Left lung (tissue), 4 donors: ENCODE measurements at regions not wholly inside any gene's neighbourhood (a gene's known extent, or its start where the extent isn't known, plus 50 kb on each side); places are given as distances from the start of the nearest gene placed in this dataset.

Experiments used
- ATAC-seq: fragments of 200-7000 bp; cut with Tn5 transposase; one replicate; pipeline ENCODE4 v1.9.1; 2020; ENCODE audit warnings: moderate library complexity
- DNase-seq, 4 donors: peaks; one replicate each; pipeline ENCODE4 v3.0.0-alpha.2; 2013 to 2020
- H3K27ac ChIP-seq, 2 donors: fragments of 200-600 bp; sonication (generic) in 1 of 2; one replicate each; pipeline versions ENCODE4 v1.5.0 to v1.8.0; 2020 to 2021
- H3K27me3 ChIP-seq, 2 donors: fragments of 200-600 bp; sonication (generic) in 1 of 2; one replicate each; pipeline versions ENCODE4 v1.5.0 to v1.8.0; 2020 to 2021
- H3K36me3 ChIP-seq, 2 donors: fragments of 200-600 bp; sonication (generic) in 1 of 2; one replicate each; pipeline versions ENCODE4 v1.5.0 to v1.8.0; 2020 to 2021
- H3K4me1 ChIP-seq, 2 donors: fragments of 200-600 bp; one replicate each; pipeline ENCODE4 v1.8.0; 2021
- H3K4me3 ChIP-seq, 2 donors: fragments of 200-600 bp; sonication (generic) in 1 of 2; one replicate each; pipeline versions ENCODE4 v1.5.0 to v1.8.0; 2020 to 2021; ENCODE audit warnings: mild to moderate bottlenecking in 1 of 2
- H3K9me3 ChIP-seq, 2 donors: fragments of 200-600 bp; sonication (generic) in 1 of 2; one replicate each; pipeline versions ENCODE4 v1.5.0 to v1.8.0; 2020 to 2021
- intact Hi-C, 2 donors: fragments of 100-400 bp; cut with DNase I; formaldehyde crosslinking; loops; one replicate each; pipeline versions ENCODE4 v1.11.2 to v1.14.2; 2022
- TF ChIP-seq, protein P1 (sequence below), 2 donors: fragments of 200-600 bp; sonication (generic) in 1 of 2; IDR thresholded peaks; one replicate each; pipeline versions ENCODE4 v1.5.0 to v1.8.0; 2021; ENCODE audit warnings: antibody characterized with exemption in 2 of 2
- donor health status: DM: no; HTN: yes; CAD: no.
- donor health status: DM: no; HTN: no; CAD: no.

DNA sequence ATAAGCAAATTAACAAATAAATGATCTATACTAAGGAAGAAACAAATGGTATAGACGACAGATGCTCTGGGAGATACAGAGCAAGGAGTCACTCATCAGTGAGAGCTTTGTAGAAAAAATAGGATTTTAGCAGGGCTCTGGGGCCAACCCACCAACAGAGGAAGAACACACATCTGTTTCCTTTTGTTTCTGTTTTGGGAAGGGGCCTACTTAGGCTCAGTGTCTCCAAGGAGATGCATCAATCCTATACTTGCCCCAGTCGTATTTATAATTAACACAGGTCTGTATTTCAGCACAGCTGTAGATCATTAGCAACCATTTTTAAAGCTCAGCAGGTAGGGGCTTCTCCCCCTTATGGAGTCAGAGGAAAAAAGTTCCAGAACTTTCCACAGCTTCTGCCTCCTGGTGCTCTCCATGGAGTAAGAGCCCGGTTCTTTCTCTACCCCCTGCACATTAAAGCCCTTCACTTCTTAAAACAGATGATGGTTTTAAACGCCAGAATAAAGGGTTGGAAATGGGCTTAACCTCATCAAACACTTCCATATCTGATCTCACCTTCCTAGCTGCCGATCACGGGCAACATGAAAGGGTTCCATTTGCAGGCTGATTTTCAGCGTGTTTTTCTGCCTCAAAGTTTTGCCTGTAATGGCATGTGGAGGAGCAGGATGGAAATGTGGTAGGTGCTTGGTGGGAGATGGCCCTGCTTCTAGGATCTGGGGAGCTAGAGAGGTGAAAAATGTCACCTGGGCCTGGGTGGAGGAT is 291.7 kb downstream of the TCF7L2 start:
- intact Hi-C loops, result no loop called here
- Histone ChIP-seq H3K36me3 (no peaks in the 10 kb centered on the region), H3K27me3 (no peaks in the 10 kb centered on the region), H3K4me3 (no peak overlapping the region), H3K4me1 (no peaks in the 10 kb centered on the region), H3K27ac (no peak overlapping the region), H3K9me3 (no peaks in the 10 kb centered on the region)
- ATAC-seq (no peak), DNase-seq (no peak)
- TF ChIP-seq, protein P1, sequence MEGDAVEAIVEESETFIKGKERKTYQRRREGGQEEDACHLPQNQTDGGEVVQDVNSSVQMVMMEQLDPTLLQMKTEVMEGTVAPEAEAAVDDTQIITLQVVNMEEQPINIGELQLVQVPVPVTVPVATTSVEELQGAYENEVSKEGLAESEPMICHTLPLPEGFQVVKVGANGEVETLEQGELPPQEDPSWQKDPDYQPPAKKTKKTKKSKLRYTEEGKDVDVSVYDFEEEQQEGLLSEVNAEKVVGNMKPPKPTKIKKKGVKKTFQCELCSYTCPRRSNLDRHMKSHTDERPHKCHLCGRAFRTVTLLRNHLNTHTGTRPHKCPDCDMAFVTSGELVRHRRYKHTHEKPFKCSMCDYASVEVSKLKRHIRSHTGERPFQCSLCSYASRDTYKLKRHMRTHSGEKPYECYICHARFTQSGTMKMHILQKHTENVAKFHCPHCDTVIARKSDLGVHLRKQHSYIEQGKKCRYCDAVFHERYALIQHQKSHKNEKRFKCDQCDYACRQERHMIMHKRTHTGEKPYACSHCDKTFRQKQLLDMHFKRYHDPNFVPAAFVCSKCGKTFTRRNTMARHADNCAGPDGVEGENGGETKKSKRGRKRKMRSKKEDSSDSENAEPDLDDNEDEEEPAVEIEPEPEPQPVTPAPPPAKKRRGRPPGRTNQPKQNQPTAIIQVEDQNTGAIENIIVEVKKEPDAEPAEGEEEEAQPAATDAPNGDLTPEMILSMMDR (IDR thresholded peaks at IDR 0.05), result no peak

DNA sequence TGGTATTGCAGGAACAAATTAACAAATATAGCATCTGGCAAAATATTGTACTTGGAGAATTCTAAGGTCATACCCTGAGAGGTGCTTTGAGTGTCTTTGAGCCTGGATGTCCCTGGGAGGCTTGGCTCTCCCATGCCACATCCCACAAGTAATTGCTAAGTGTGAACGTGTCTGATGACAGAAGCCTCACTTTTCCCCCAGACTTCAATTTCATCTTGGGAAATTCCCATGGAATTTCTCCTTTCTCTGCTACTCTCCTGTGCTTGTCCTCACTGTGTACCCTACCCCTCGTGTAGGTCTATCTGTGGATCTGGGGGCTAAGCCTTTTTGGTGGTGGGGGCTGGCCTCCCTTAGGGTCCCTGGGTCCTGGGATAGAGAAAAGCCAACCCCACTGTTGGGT is 293.3 kb downstream of the TCF7L2 start:
- ATAC-seq, result no peak
- H3K4me1 ChIP-seq, result no peaks in the 10 kb centered on the region
- no peak for DNase-seq
- intact Hi-C loops, result no loop called here
- no peaks in the 10 kb centered on the region for H3K9me3 ChIP-seq
- no peaks in the 10 kb centered on the region for H3K27me3 ChIP-seq
- H3K27ac ChIP-seq, result no peak overlapping the region
- H3K4me3 ChIP-seq, result no peak overlapping the region
- TF ChIP-seq, protein P1 (IDR thresholded peaks at IDR 0.05), result no peak
- H3K36me3 ChIP-seq, result no peaks in the 10 kb centered on the region

DNA sequence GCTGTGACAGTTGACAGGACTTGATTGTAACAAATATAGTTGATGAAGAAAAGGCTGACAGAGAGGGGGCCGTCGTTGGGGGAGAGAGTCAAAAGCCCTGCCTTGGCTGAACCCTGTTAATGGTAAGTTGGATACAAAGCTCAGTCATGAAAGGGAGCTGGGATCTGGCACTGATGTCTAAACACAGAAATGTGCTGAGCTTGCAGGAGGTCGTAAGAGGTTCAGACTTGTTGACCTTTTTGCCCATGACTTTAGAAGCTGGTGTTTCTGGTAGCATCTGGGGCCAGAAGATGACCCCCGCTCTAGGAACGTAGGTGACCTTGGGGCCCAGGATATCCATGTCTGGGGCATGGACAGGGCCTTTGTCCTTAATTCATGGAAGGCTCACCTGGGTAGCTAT is 294.7 kb downstream of the TCF7L2 start:
- H3K4me3 ChIP-seq, result no peak overlapping the region
- TF ChIP-seq, protein P1 (IDR thresholded peaks at IDR 0.05), result no peak
- DNase-seq (no peak), ATAC-seq (no peak)
- H3K36me3 ChIP-seq, result no peaks in the 10 kb centered on the region
- no peak overlapping the region for H3K27ac ChIP-seq
- H3K9me3 ChIP-seq, result no peaks in the 10 kb centered on the region
- no peaks in the 10 kb centered on the region for H3K4me1 ChIP-seq
- H3K27me3 ChIP-seq, result no peaks in the 10 kb centered on the region
- intact Hi-C loops, result no loop called here

DNA sequence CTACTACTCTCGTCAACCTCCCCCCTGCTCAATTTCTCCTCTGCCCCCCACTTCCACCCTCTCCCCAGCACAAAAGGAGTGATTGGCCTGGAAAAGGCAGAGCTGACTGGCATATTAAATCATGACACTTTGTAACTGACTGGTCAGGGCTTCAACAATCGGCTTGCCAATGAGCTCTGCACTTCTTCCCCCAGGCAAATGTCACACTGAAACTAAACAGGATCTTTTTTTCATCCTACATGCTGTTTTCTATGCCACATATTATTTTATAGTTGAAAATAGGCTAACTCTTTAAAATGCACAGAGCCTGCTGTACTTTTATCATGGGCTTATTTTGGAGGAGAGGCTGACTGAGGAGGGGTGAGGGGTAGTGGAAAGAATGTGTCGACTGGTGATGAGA is 295.2 kb downstream of the TCF7L2 start:
- Histone ChIP-seq H3K36me3 (no peaks in the 10 kb centered on the region), H3K4me1 (no peaks in the 10 kb centered on the region), H3K4me3 (no peak overlapping the region), H3K27me3 (no peaks in the 10 kb centered on the region), H3K9me3 (no peaks in the 10 kb centered on the region), H3K27ac (no peak overlapping the region)
- ATAC-seq (no peak), DNase-seq (no peak)
- intact Hi-C loops, result no loop called here
- TF ChIP-seq, protein P1 (IDR thresholded peaks at IDR 0.05), result no peak

DNA sequence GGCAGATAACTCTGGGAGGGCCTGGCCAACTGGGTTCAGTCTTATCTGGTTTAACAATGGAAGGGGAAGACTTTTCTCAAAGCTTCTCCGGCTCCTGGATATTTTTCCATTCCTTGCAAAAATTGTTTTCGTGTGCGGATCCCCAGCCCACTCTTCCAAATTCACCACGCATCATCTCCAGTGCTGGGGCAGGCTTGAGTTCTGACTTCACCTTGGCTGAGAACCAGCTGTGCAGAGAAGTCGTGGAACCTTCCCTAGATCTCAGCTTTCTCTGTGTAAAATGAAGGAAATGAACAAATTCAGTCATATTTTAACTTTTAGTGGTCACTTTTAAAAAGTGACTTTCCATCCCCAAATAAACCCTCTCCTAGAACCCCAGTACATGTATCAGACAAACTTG is 297.0 kb downstream of the TCF7L2 start:
- no peaks in the 10 kb centered on the region for H3K4me1 ChIP-seq
- TF ChIP-seq, protein P1 (IDR thresholded peaks at IDR 0.05), result no peak
- DNase-seq (no peak), ATAC-seq (no peak)
- H3K27me3 ChIP-seq, result no peaks in the 10 kb centered on the region
- H3K9me3 ChIP-seq, result no peaks in the 10 kb centered on the region
- no peak overlapping the region for H3K27ac ChIP-seq
- H3K4me3 ChIP-seq, result no peak overlapping the region
- intact Hi-C loops, result no loop called here
- H3K36me3 ChIP-seq, result no peaks in the 10 kb centered on the region
